ENCODE measurements at regions not wholly inside any gene's neighbourhood (a gene's known extent, or its start where the extent isn't known, plus 50 kb on each side); places are given as distances from the start of the nearest gene placed in this dataset.
A peak's percentile ranks its signal among the peaks of the same experiment; 100 is the strongest.

- Histone ChIP-seq H3K18ac (ENCODE audit: extremely low read depth, low read length) (no peak overlapping the region), H4K8ac (ENCODE audit: extremely low read depth, insufficient read depth, low read length) (no peak overlapping the region), H4K20me1 (replicated peaks in 1 of 2; ENCODE audit: control insufficient read depth in 1 of 2, insufficient read depth in 2 of 2, low read length in 2 of 2) (no peaks in the 10 kb centered on the region), H3K9me3 (ENCODE audit: insufficient read depth in 2 of 2, low read depth in 1 of 2, low read length in 1 of 2) (no peaks in the 10 kb centered on the region; a peak in 1 of 4 replicates), H2AK5ac (ENCODE audit: low read depth, low read length) (no peak overlapping the region), H2BK15ac (ENCODE audit: low read length) (0 out of 2 replicates have a peak overlapping the region, but pooled peaks have one; percentile 46), H3K14ac (ENCODE audit: insufficient read length) (no peak overlapping the region), H3K27me3 (replicated peaks in 1 of 4; ENCODE audit: control insufficient read depth in 3 of 4, extremely low read depth in 1 of 4, insufficient read depth in 3 of 4, low read length in 3 of 4) (no peaks in the 10 kb centered on the region), H3K79me1 (ENCODE audit: low read depth, low read length) (no peaks in the 10 kb centered on the region), H2BK5ac (ENCODE audit: low read depth, low read length) (no peak overlapping the region), H3K27ac (ENCODE audit: low read depth, low read length) (no peak overlapping the region), H3K79me2 (ENCODE audit: control insufficient read depth in 1 of 2, insufficient read depth in 2 of 2, low read length in 2 of 2) (no peaks in the 10 kb centered on the region), H4K5ac (ENCODE audit: insufficient read length, low read depth, low read length) (no peak overlapping the region), H3K56ac (replicated peaks; ENCODE audit: insufficient read length, low read depth, low read length) (no peak overlapping the region), H3K9ac (replicated peaks in 1 of 4; ENCODE audit: extremely low read depth in 1 of 4, low read depth in 3 of 4, low read length in 3 of 4) (no peak overlapping the region), H2BK12ac (ENCODE audit: low read depth, low read length) (no peak overlapping the region), H3K23ac (ENCODE audit: insufficient read length) (no peak overlapping the region), H3K36me3 (ENCODE audit: control insufficient read depth in 2 of 4, insufficient read depth in 4 of 4, low read length in 3 of 4) (no peaks in the 10 kb centered on the region), H4K91ac (replicated peaks; ENCODE audit: insufficient read length, low read length) (no peak overlapping the region), H3K4me2 (ENCODE audit: insufficient read depth in 1 of 2, low read depth in 2 of 2, low read length in 2 of 2) (no peak overlapping the region), H3K4ac (replicated peaks; ENCODE audit: insufficient read length, low read depth, low read length) (no peak overlapping the region), H3K23me2 (ENCODE audit: low read depth, low read length) (no peaks in the 10 kb centered on the region), H2BK20ac (ENCODE audit: low read length) (no peak overlapping the region), H2AFZ (ENCODE audit: low read length) (no peak overlapping the region), H3K4me1 (replicated peaks in 1 of 4; ENCODE audit: control insufficient read depth in 3 of 4, insufficient read depth in 4 of 4, low read length in 3 of 4) (no peaks in the 10 kb centered on the region), H2BK120ac (replicated peaks; ENCODE audit: low read depth, low read length) (no peak overlapping the region), H3K4me3 (ENCODE audit: extremely low read depth in 1 of 4, insufficient read depth in 2 of 4, low read depth in 3 of 4, low read length in 4 of 4) (no peak overlapping the region)
- WGBS, 2 experiments (ENCODE audit: extremely low coverage in 1 of 2, insufficient coverage in 1 of 2, insufficient read length in 1 of 2, insufficient replicate concordance in 2 of 2, low coverage in 1 of 2, low lambda C conversion rate in 2 of 2, missing lambda C conversion rate in 1 of 2), result 95% methylated on average over 2 of the region's 2 CpGs; no CpG with 5 or more reads in 1 of the 2 experiments
- DNase-seq (ENCODE audit: low read depth in 1 of 2, low spot score in 2 of 2) (no peak), FAIRE-seq (no peak)
- POLR2A ChIA-PET (ENCODE audit: partially characterized antibody), result no interaction called here
- CTCF ChIA-PET (ENCODE audit: partially characterized antibody), result interaction anchor here (1.0 to 1.2 kb wide), 2 partner anchors 9 to 149 kb away, joined by 3 read pairs; no protein-coding TSS in a partner anchor
- TF ChIP-seq CTBP2 (IDR thresholded peaks at IDR 0.05; ENCODE audit: borderline replicate concordance, insufficient read depth, insufficient read length, low read length) (no peak), BRCA1 (IDR thresholded peaks at IDR 0.05; ENCODE audit: low read depth, low read length) (no peak), SP1 (IDR thresholded peaks at IDR 0.05; ENCODE audit: low read depth, low read length) (no peak), EGR1 (IDR thresholded peaks at IDR 0.05; ENCODE audit: borderline replicate concordance, low read depth, low read length) (no peak), GTF2F1 (IDR thresholded peaks at IDR 0.05; ENCODE audit: borderline replicate concordance, low read depth, low read length) (no peak), TAF7 (optimal IDR thresholded peaks at IDR 0.05; ENCODE audit: borderline replicate concordance, low read depth, low read length) (no peak), RFX5 (IDR thresholded peaks at IDR 0.05; ENCODE audit: borderline replicate concordance, low read depth, low read length) (no peak), TAF1 (IDR thresholded peaks at IDR 0.05; ENCODE audit: low read depth, low read length) (no peak), PHF8 (conservative IDR thresholded peaks at IDR 0.05; ENCODE audit: low read depth, low read length) (no peak), RAD21 (IDR thresholded peaks at IDR 0.05 in 1 of 2, conservative IDR thresholded peaks at IDR 0.05 in 1 of 2; ENCODE audit: low read depth in 2 of 2, low read length in 2 of 2) (no peak), MAFK (IDR thresholded peaks at IDR 0.05; ENCODE audit: low read depth, low read length) (no peak)
- TF ChIP-seq, protein P1, sequence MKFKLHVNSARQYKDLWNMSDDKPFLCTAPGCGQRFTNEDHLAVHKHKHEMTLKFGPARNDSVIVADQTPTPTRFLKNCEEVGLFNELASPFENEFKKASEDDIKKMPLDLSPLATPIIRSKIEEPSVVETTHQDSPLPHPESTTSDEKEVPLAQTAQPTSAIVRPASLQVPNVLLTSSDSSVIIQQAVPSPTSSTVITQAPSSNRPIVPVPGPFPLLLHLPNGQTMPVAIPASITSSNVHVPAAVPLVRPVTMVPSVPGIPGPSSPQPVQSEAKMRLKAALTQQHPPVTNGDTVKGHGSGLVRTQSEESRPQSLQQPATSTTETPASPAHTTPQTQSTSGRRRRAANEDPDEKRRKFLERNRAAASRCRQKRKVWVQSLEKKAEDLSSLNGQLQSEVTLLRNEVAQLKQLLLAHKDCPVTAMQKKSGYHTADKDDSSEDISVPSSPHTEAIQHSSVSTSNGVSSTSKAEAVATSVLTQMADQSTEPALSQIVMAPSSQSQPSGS (IDR thresholded peaks at IDR 0.05; ENCODE audit: low read length), result no peak
These were observed 554.9 kb upstream of the NRP1 start for GRCh38 chr10:33889371-33889770.

Data from H1 (cell line).